Activated T-cell treated with anti-CD3 and anti-CD28 coated beads, Interleukin-2, amount 50 U/mL, for 4 hours (primary cell): ENCODE measurements at regions not wholly inside any gene's neighbourhood (a gene's known extent, or its start where the extent isn't known, plus 50 kb on each side); places are given as distances from the start of the nearest gene placed in this dataset.

Experiments used
- ATAC-seq, 2 donors: fragments of 200-7000 bp; cut with Tn5 transposase; one replicate each; pipeline ENCODE4 v1.10.0; 2021
- DNase-seq: peaks from one replicate; pipeline ENCODE4 v3.0.0-alpha.2; 2020
- H3K27me3 Mint-ChIP-seq: one replicate; pipeline ENCODE4 v1.8.0; 2021; ENCODE audit warnings: low read depth, mixed read lengths
- H3K36me3 Mint-ChIP-seq: one replicate; pipeline ENCODE4 v1.8.0; 2022; ENCODE audit warnings: mixed read lengths; ENCODE audit not compliant: insufficient read depth
- H3K4me1 Mint-ChIP-seq: one replicate; pipeline ENCODE4 v1.8.0; 2021; ENCODE audit warnings: low read depth, mixed read lengths
- H3K4me3 Mint-ChIP-seq: one replicate; pipeline ENCODE4 v1.8.0; 2021; ENCODE audit warnings: mild to moderate bottlenecking, moderate library complexity, mixed read lengths
- H3K9me3 Mint-ChIP-seq: one replicate; pipeline ENCODE4 v1.8.0; 2021; ENCODE audit warnings: mixed read lengths

DNA sequence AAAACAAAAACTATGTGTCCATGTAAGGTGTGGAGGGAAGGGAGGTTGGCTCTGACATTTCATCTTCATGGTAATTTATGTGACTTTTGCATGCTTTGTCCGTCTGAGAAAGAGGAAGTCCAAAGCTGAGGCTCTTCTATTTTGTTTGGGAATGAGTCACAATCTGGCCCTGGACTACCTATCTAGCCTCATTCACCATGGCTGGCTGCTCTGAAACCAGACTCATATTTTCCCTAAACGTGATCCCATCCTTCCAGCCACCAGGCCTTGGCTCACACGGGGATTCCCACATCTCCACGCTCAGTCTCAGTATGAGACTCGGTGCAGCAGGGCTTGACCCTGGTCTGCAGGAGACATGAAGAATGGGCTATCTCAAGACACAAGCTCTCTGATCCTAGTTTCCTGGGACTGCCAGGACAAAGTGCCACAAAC is 672.8 kb downstream of the ACTL7B start:
- no peak for ATAC-seq
- H3K27me3 Mint-ChIP-seq: no peaks in the 10 kb centered on the region
- H3K4me1 Mint-ChIP-seq: no peaks in the 10 kb centered on the region
- DNase-seq: no peak
- H3K9me3 Mint-ChIP-seq: no peaks in the 10 kb centered on the region
- H3K36me3 Mint-ChIP-seq: no peaks in the 10 kb centered on the region
- H3K4me3 Mint-ChIP-seq: no peak overlapping the region

DNA sequence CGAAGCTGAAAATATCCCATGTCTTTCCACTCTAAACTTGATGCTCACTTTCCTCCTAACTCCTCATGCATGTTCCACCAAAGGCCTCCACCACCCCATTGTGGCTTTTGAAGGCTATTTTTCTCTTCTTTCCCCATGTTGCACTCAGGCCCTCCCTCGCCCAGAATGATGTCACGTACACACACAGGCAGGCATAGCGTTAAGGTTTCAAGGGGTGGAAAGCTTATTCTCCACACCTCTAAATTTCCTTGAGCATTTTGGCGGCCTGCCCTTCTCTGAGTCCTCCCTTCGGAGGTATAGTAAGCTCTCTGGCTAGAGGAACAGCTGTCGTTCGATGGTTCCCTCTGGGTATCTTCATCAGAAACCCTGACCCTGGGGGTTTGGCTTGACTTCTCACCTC is 673.5 kb downstream of the ACTL7B start:
- no peak for DNase-seq
- Mint-ChIP-seq H3K4me3 (no peak overlapping the region), H3K4me1 (no peaks in the 10 kb centered on the region), H3K36me3 (no peaks in the 10 kb centered on the region), H3K9me3 (no peaks in the 10 kb centered on the region), H3K27me3 (no peaks in the 10 kb centered on the region)
- ATAC-seq: no peak

DNA sequence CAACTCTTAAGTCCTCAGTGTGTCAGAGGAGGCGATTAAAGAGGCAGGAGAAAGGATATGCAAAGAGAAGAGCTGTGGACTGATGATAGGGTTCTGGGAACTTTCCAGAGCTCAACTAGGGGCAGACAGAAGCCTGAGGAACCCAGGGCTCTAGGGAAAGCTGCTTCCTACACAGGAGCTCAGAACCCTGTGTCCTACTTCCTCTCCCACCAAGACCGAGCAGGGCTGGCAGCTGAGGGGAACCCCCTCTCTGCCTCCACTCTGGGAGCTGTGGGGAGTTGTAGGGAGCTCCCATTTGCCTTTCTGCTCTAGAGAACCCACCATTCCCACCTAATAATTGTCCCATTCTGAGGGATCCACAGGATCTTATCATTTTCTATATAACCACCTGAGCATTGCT is 674.3 kb downstream of the ACTL7B start:
- DNase-seq (no peak), ATAC-seq (no peak)
- Mint-ChIP-seq H3K4me1 (no peaks in the 10 kb centered on the region), H3K9me3 (no peaks in the 10 kb centered on the region), H3K4me3 (no peak overlapping the region), H3K27me3 (no peaks in the 10 kb centered on the region), H3K36me3 (no peaks in the 10 kb centered on the region)

DNA sequence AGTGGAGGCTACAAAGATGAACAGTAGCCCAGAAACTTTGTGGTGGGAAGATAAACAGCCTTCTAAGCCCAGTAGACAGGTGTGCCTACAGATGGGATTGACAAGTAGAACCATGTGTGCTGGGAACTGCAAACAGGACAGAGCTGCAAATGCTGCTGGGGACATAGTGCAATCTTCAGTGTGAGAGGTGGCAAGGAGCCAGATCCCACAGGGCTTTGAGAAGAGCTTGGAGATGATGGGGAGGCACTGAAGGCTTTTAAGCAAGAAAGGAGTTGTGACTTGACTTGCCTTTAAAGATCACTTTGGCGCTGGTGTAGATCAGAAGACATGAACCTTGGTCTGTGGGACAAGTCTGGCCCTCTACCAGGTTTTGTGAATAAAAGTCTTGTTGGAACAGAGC is 675.2 kb downstream of the ACTL7B start:
- Mint-ChIP-seq H3K36me3 (no peaks in the 10 kb centered on the region), H3K4me1 (no peaks in the 10 kb centered on the region), H3K27me3 (no peaks in the 10 kb centered on the region), H3K9me3 (peaks cover 5% of the 10 kb centered on the region), H3K4me3 (no peak overlapping the region)
- no peak for ATAC-seq
- no peak for DNase-seq

DNA sequence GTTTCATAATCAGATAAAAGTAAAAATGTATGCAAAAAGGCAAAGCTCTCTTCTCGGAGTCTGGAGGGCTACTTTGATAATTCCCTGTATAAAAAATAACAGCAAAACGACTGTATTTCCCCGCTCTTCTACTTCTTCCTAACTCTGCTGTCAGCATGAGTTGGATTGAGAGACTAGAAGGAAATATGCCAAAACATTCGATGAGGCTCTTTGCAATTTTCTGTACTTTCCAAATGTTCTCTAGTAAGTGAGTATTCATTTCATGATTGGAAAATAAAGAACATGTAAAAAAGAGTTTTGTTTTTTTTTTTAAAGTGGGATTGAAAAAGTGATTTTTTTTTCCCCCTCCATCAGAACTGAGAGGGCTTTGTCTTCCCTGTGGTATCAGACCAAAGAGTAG is 677.5 kb downstream of the ACTL7B start:
- H3K36me3 Mint-ChIP-seq: no peaks in the 10 kb centered on the region
- peaks cover 10% of the 10 kb centered on the region for H3K9me3 Mint-ChIP-seq
- no peaks in the 10 kb centered on the region for H3K4me1 Mint-ChIP-seq
- H3K27me3 Mint-ChIP-seq: no peaks in the 10 kb centered on the region
- ATAC-seq (no peak), DNase-seq (no peak)
- H3K4me3 Mint-ChIP-seq: no peak overlapping the region

DNA sequence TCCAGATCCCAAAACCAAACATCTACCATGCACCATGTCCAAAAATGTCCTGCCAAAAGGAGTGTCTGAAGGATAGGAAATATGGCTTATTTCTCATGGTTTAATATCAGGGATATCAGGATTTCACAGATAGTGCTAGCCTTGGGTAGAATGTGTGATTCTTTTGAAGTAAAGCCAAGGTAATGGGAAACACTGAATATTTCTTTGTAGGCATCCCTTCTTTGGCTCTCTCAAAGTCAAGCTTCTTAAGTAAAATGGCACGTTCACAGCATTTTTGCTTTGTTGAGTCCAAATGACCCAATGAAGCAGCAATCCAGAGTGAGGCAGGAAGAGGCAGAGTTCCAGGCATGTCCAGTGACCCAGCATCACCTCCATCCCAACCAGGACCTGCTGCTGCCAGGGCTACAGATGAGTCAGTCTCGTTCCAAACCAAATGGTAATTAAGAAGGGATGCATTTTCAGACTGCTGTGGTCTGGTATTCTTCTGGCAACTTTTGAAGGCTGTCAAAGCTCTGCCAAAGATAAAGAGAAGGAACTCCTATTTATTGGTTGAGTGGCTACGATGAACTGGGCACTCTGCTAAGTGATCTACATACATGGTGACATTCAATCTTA is 678.8 kb upstream of the KLF4 start:
- no peak for DNase-seq
- no peak for ATAC-seq
- H3K36me3 Mint-ChIP-seq: no peaks in the 10 kb centered on the region
- peaks cover 12% of the 10 kb centered on the region for H3K9me3 Mint-ChIP-seq
- H3K4me3 Mint-ChIP-seq: no peak overlapping the region
- no peaks in the 10 kb centered on the region for H3K4me1 Mint-ChIP-seq
- H3K27me3 Mint-ChIP-seq: no peaks in the 10 kb centered on the region

GRCh38 chr9:108167136-108167900 is 677.7 kb upstream of the KLF4 start:
- Mint-ChIP-seq H3K9me3 (peaks cover 9% of the 10 kb centered on the region), H3K4me3 (no peak overlapping the region)

GRCh38 chr9:108166519-108166918 is 677.0 kb upstream of the KLF4 start:
- no peak for ATAC-seq
- peaks cover 9% of the 10 kb centered on the region for H3K9me3 Mint-ChIP-seq
- no peak overlapping the region for H3K4me3 Mint-ChIP-seq

More at GRCh38 chr9:108167136-108167900, 677.7 kb upstream of the KLF4 start:
- no peak for ATAC-seq
- no peaks in the 10 kb centered on the region for H3K27me3 Mint-ChIP-seq
- H3K36me3 Mint-ChIP-seq: no peaks in the 10 kb centered on the region
- no peaks in the 10 kb centered on the region for H3K4me1 Mint-ChIP-seq
- DNase-seq: no peak

DNA sequence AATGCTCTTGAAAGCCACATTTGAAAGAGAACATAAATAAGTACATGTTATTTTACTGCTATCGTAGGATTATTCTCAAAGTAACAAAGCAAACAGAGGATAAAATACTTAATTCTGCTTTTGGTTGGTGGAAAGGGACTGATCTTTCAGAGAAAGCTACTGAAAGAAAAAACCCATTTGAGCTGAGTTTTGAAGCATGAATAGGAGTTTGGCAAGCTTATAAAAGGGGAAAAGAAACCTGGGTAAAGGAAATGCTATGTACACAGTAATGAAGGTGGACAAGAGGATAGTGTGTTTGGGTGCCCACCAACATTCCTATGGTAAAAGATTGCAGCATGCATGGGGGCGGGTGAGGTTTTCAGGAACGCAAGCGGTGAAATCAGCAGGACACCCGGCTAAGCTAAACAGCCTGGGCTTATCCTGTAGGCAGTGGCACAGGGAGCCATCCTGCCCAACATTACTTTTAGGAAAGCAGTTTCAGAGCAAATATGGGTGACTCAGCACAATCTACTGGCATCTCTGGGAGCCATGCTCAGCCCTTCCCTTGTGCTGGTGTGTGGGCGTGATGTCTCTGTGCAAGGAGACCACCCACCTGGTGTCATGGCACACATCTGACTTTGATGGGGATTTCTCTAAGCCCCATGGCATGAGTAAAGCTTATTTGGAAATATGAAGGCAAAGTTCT is 673.9 kb upstream of the KLF4 start:
- Mint-ChIP-seq H3K9me3 (peaks cover 5% of the 10 kb centered on the region), H3K27me3 (no peaks in the 10 kb centered on the region), H3K4me1 (no peaks in the 10 kb centered on the region), H3K4me3 (no peak overlapping the region), H3K36me3 (no peaks in the 10 kb centered on the region)
- no peak for ATAC-seq
- no peak for DNase-seq

More at GRCh38 chr9:108166519-108166918, 677.0 kb upstream of the KLF4 start:
- H3K27me3 Mint-ChIP-seq: no peaks in the 10 kb centered on the region
- no peak for DNase-seq
- H3K4me1 Mint-ChIP-seq: no peaks in the 10 kb centered on the region
- H3K36me3 Mint-ChIP-seq: no peaks in the 10 kb centered on the region

DNA sequence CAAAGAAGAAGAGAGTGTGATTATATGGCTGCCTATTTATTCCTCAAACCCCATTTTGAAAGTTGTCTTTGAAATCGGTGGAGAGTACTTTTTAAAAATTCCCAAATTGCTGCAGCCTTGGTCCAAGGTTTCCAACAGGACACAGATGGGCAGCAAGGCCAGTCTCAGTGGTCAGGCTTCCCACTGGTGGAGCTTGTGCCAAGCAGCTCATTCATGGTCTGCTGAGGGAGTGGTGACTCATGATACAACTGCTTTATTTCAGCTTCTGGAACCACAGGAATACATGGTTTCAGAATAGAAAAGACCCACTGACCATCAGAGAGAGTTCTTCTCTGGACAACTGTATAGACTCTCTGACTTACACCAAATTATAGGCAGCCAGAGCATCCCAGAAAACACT is 673.1 kb upstream of the KLF4 start:
- DNase-seq: no peak
- Mint-ChIP-seq H3K4me1 (no peaks in the 10 kb centered on the region), H3K4me3 (no peak overlapping the region), H3K9me3 (peaks cover 5% of the 10 kb centered on the region), H3K36me3 (no peaks in the 10 kb centered on the region), H3K27me3 (no peaks in the 10 kb centered on the region)
- ATAC-seq: no peak

GRCh38 chr9:108161503-108161902 is 671.9 kb upstream of the KLF4 start:
- no peak overlapping the region for H3K4me3 Mint-ChIP-seq
- DNase-seq: no peak
- ATAC-seq: no peak
- H3K9me3 Mint-ChIP-seq: peaks cover 5% of the 10 kb centered on the region
- no peaks in the 10 kb centered on the region for H3K4me1 Mint-ChIP-seq
- no peaks in the 10 kb centered on the region for H3K27me3 Mint-ChIP-seq
- H3K36me3 Mint-ChIP-seq: no peaks in the 10 kb centered on the region

- DNase-seq: no peak
- no peak overlapping the region for H3K4me3 Mint-ChIP-seq
- H3K9me3 Mint-ChIP-seq: no peaks in the 10 kb centered on the region
- no peak for ATAC-seq
- H3K27me3 Mint-ChIP-seq: no peaks in the 10 kb centered on the region
- no peaks in the 10 kb centered on the region for H3K4me1 Mint-ChIP-seq
- no peaks in the 10 kb centered on the region for H3K36me3 Mint-ChIP-seq
Measured at GRCh38 chr9:108160706-108161355, 671.3 kb upstream of the KLF4 start.

DNA sequence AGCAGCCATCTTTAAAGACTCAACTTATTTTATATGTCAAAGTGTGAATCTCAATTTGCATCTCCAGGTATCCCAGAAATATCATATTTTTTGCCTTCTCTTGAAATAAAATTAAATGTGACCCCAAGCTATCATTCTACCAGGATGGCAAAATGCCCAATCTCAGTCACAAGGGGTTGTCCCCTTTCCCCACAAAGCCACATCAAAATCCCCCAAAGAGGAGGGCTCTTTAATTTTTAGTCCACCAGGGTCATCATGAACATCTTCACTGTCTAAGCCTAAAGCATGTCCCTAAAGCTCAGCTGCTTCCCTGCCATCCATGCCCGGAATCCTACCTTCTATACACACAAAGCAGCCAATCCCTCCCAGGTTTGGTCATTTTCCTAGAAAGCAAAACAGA is 670.5 kb upstream of the KLF4 start:
- Mint-ChIP-seq H3K4me3 (no peak overlapping the region), H3K36me3 (no peaks in the 10 kb centered on the region), H3K9me3 (no peaks in the 10 kb centered on the region), H3K4me1 (no peaks in the 10 kb centered on the region), H3K27me3 (no peaks in the 10 kb centered on the region)
- ATAC-seq (no peak), DNase-seq (no peak)

GRCh38 chr9:108158236-108158995 is 668.8 kb upstream of the KLF4 start:
- Mint-ChIP-seq H3K4me3 (no peak overlapping the region), H3K4me1 (no peaks in the 10 kb centered on the region), H3K36me3 (no peaks in the 10 kb centered on the region), H3K27me3 (no peaks in the 10 kb centered on the region), H3K9me3 (no peaks in the 10 kb centered on the region)
- ATAC-seq (no peak), DNase-seq (no peak)
